OCI-M2 (cell line): ENCODE measurements at regions not wholly inside any gene's neighbourhood (a gene's known extent, or its start where the extent isn't known, plus 50 kb on each side); places are given as distances from the start of the nearest gene placed in this dataset.
"Not testable (repeated sequence)": the region's sequence is repeated elsewhere in the genome, so short reads cannot be mapped to it uniquely, and the experiment has no call there.

Experiments
- DNase-seq: peaks from one replicate; lab custom pipeline; 2025; ENCODE audit not compliant: unreplicated experiment; lab: John Stamatoyannopoulos, UW

- DNase-seq: no peak
These were observed 126.2 kb upstream of the ADCY2 start for GRCh38 chr5:7269591-7270274.

GRCh38 chr5:7271435-7272084 is 124.4 kb upstream of the ADCY2 start:
- no peak for DNase-seq

DNA sequence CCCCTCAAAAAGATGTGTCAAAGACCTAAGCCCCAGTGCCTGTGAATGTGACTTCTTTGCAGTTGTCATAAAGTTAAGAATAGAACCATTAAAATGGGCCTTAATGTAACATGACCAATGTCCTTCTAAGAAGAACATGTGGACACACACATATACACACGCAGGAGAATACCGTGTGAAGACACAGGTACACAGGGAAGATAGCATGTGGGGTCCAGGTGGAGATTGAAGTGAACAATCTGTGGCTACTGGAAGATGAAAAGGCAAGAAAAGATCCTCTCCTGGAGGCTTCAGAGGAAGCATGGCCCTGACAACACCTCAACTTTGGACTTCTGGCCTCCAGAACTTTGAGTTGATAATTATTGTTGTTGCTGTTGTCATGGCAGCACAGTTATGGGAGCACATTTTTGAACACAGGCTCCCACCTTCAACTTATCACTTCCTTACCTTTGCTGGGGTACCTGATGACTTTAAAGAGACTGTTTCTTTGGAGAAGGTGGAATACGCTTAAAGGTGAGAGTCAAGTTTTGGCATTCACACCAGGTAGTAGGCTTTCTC is 123.5 kb upstream of the ADCY2 start:
- DNase-seq: no peak

DNA sequence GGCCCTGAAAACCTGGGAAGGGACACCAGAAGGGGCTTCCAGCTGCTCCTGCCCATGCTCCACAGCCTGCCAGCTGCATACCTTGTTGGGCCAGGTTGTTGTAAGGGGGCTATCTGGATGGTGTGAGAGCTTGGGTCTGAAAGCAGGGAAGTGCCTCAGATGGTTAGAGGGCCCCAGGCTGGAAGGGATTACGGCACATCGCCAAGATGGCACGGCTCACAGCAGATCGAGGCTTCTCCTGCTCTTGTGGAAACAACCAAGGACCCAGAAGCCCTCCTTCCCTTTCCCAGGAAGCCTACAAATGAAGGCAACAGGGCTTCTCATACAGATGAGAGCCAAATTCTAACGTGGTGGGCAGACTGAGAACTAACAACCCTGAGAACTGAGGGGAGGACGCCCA is 121.7 kb upstream of the ADCY2 start:
- DNase-seq: no peak

DNA sequence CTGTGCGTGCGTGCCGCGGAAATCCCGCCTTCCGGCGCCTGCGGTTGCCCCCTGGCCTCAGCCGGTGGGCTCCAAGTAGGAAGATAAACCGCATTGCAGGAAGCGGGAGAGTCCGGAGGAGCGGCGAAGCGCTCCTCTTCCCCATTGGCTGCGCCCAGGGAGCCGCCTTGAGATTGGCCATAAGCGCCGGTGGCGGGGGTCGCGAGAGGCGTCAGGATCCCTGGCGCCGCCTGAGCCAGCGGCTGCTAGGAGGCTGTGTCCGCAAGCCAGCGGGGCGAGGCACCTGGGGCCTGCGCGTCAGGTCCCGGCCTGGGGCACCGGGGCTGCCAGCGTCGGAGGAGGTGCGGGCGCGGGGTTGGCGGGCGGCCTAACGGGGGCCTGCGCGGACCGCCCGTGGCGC is 106.3 kb upstream of the ADCY2 start:
- not testable (repeated sequence) for DNase-seq

DNA sequence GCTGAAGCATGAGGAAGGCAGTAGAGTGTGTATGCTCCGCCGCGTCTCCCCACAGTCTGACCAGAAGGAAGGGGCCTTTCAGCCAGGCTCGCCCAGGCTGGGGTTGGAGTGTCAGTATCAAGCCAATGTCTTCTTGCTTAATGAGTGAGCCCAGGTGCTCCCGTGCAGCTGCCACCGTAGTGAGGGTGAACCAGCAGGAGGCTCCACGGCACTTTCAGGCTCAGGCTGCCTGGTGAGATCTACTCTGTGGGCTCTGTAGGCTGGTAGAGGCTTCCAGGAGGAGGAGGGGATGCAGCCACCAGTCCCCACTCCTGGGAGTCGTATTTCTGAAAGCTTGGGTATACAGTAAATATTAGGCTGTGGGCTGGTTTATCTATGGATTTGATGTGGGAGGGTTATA is 98.1 kb upstream of the ADCY2 start:
- not testable (repeated sequence) for DNase-seq

- DNase-seq: not testable (repeated sequence)
These were observed 96.2 kb upstream of the ADCY2 start for GRCh38 chr5:7299731-7300130.

GRCh38 chr5:7305000-7305674 is 90.8 kb upstream of the ADCY2 start:
- DNase-seq: not testable (repeated sequence)

GRCh38 chr5:7306556-7306955 is 89.4 kb upstream of the ADCY2 start:
- DNase-seq: not testable (repeated sequence)

DNA sequence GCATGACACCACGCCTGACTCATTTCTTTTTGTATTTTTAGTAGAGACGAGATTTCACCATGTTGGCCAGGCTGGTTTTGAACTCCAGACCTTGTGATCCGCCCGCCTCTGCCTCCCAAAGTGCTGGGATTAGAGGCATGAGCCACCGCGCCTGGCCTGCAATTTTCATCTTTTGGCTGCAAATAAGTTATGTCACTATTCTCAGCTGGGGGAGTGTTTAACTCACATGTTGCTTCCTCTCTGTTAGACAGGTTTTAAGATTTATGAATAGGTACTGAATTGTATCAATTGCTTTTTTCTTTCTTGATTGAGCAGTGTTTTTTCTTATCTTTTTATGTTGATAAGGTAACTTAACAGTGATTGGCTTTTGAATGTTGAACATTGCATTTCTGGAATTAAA is 88.2 kb upstream of the ADCY2 start:
- DNase-seq: not testable (repeated sequence)

- not testable (repeated sequence) for DNase-seq
These were observed 86.2 kb upstream of the ADCY2 start for GRCh38 chr5:7309715-7310114.

GRCh38 chr5:7310656-7311055 is 85.3 kb upstream of the ADCY2 start:
- not testable (repeated sequence) for DNase-seq

DNA sequence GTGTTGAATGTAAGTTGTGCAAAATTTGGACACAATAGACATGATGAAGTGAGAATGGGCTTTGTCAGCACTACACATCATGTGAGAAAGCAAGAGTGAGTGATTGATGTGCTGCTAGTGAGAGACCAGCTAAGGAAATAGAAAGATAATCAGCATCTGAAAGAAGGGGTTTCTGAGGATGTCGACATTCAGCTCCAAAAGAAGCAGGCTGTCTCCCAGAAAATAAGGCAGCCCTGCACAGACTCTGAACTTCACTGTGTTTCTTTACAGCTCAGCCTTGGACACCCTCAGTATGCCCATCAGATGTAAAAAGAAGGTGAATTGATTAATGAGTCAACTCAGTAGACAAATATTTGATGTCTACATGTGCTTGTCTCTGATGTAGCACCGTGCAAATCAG is 80.8 kb upstream of the ADCY2 start:
- no peak for DNase-seq

- no peak for DNase-seq
These were observed 78.2 kb upstream of the ADCY2 start for GRCh38 chr5:7317751-7318150.

DNA sequence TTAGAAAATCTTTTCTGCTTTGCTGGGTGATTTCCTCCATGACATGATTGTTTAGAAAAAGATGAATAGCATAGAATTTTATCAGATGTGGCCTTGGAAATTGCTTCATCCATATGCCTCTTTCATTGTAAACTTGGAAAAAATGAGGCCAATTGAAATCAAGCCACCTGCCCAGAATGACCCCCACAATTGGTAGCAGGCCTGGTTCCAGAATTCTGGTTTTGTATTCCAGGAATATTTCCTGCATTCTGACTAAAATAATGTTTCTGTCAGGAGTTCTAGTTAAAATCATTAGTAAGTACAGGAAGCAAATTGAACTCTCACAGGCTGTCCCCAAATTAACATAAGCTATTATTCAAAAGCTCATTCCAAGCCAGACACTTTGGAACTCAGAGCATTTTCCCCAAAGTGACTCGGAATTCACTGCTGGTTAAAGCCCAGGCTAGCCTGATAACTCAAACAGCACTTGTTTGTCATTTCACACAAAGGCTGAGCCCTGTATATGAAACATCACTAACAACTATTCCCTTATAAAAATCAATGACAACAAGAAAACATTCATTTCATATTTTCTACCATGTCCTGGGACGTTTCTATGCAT is 75.1 kb upstream of the ADCY2 start:
- DNase-seq: no peak

DNA sequence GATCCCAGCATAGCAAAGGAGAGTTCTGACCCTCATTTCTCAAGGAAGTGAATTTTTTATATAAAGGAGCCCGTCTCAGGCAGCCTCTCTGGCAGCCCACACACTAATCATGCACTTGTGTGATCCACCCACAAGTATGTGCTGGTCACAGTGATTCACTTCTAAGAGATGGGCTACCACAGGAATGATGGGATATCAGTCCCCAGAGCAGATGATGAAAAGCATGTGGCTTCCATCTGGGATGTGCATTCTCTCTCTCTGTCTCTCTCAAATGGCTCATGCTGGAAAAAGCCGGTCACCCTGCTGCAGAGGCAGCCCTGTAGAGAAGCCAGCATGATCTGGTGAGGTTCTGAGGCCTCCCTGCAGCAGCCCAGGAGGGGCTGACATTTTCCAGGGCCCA is 74.2 kb upstream of the ADCY2 start:
- DNase-seq: no peak

DNA sequence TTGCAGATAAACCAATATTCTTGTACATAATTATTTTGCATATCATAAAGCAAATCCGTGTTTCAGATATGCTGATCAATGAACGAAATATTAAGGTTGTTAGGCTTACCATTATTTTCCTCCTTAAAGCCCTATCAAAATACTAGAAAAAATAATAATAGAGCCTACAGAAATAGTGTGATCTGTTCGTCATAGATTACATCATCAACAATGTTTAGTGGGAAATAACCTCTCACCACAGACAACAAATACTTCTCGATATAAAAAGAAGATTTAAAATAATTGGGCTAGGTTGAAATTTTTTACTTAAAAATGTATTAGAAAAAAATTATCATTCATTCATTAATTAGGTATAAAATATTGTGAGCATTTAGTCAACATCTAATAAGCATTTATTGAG is 71.0 kb upstream of the ADCY2 start:
- no peak for DNase-seq

- no peak for DNase-seq
These were observed 69.7 kb upstream of the ADCY2 start for GRCh38 chr5:7325975-7326913.

DNA sequence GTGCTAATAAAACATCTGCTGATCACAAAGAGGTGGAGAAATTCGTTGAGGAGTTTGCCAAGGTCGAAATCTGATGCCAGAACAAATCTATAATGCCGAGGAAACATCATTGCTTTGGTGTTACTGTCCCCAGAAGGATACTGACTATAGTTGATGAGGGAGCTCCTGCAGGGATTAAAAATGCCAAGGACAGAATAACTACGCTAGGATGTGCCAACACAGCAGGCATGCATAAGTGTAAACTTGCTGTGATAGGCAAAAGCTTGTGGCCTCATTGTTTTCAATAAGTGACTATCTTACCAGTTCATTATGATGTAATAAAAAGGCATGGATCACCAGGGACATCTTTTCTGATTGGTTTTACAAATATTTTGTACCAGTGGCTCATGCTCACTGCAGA is 66.8 kb upstream of the ADCY2 start:
- no peak for DNase-seq

DNA sequence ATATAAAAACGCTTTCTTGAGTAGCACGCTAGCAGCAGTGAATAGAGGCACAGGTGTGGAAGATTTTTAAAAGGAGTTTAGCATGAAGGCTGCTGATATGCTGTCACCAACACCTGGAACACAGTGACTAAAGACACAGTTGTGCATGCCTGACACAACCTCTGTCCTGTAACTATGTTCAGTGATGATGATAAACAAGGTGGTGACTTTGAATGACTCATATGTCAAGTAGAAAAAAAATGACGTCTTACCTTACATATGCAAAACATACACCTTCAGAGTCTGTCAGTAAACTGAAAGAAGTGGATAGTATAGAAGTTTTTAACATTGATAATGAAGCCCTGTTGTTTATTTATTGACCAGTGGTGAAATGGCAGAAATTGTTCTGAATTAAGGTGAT is 66.2 kb upstream of the ADCY2 start:
- no peak for DNase-seq

DNA sequence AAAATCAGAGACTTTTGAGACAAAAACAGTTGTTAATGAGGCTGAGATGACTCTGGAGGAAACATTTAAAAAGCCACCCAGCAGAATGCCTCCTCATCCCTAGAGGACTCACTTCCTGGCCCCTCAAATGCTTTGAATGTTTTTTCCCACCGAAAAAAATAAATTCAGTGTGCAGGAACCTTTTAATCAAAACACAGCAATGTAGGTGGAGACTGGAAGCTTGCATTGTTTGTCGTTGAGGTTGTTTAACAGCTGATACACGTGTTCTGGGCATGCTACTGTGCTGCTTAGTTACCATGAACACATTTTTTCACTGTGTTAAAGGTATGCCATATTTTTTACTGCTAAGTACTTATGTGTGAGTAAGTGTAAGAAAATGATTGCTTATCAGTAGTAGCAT is 65.7 kb upstream of the ADCY2 start:
- no peak for DNase-seq
